ENCODE measurements at regions not wholly inside any gene's neighbourhood (a gene's known extent, or its start where the extent isn't known, plus 50 kb on each side); places are given as distances from the start of the nearest gene placed in this dataset.
A peak's percentile ranks its signal among the peaks of the same experiment; 100 is the strongest.

GRCh38 chr2:3108105-3108504 is 269.5 kb downstream of the EIPR1 start:
- no peak overlapping the region for H3K27ac ChIP-seq (ENCODE audit: low read depth, low read length)
- DNase-seq (ENCODE audit: low read depth in 1 of 2, low spot score in 2 of 2): peak in 1 of 2 experiments; percentile 39
- WGBS, 2 experiments (ENCODE audit: extremely low coverage in 1 of 2, insufficient coverage in 1 of 2, insufficient read length in 1 of 2, insufficient replicate concordance in 2 of 2, low coverage in 1 of 2, low lambda C conversion rate in 2 of 2, missing lambda C conversion rate in 1 of 2): 94% methylated on average over 7 of the region's 14 CpGs; no CpG with 5 or more reads in 1 of the 2 experiments
- ChIA-PET POLR2A (ENCODE audit: partially characterized antibody) (no interaction called here), CTCF (ENCODE audit: partially characterized antibody) (interaction anchor here (1.5 kb wide), 1 partner anchor 8 kb away, joined by 4 read pairs; no protein-coding TSS in a partner anchor)
- H3K56ac ChIP-seq (replicated peaks; ENCODE audit: insufficient read length, low read depth, low read length): no peak overlapping the region
- no peak overlapping the region for H3K4me3 ChIP-seq (ENCODE audit: extremely low read depth in 1 of 4, insufficient read depth in 2 of 4, low read depth in 3 of 4, low read length in 4 of 4)
- no peaks in the 10 kb centered on the region for H3K79me1 ChIP-seq (ENCODE audit: low read depth, low read length)
- H3K14ac ChIP-seq (ENCODE audit: insufficient read length): no peak overlapping the region
- H3K4me2 ChIP-seq (ENCODE audit: insufficient read depth in 1 of 2, low read depth in 2 of 2, low read length in 2 of 2): no peak overlapping the region
- no peak overlapping the region for H2BK15ac ChIP-seq (ENCODE audit: low read length)
- no peak overlapping the region for H3K9ac ChIP-seq (replicated peaks in 1 of 4; ENCODE audit: extremely low read depth in 1 of 4, low read depth in 3 of 4, low read length in 3 of 4)
- H4K8ac ChIP-seq (ENCODE audit: extremely low read depth, insufficient read depth, low read length): no peak overlapping the region
- H2BK20ac ChIP-seq (ENCODE audit: low read length): no peak overlapping the region
- H4K20me1 ChIP-seq (replicated peaks in 1 of 2; ENCODE audit: control insufficient read depth in 1 of 2, insufficient read depth in 2 of 2, low read length in 2 of 2): peaks cover 0 to 9% of the 10 kb centered on the region in 2 experiments
- no peak for FAIRE-seq
- H3K27me3 ChIP-seq (replicated peaks in 1 of 4; ENCODE audit: control insufficient read depth in 3 of 4, extremely low read depth in 1 of 4, insufficient read depth in 3 of 4, low read length in 3 of 4): no peaks in the 10 kb centered on the region
- peaks cover 0 to 6% (median 0%) of the 10 kb centered on the region in 4 experiments; a peak in 1 of 8 replicates for H3K36me3 ChIP-seq (ENCODE audit: control insufficient read depth in 2 of 4, insufficient read depth in 4 of 4, low read length in 3 of 4)
- H3K4me1 ChIP-seq (replicated peaks in 1 of 4; ENCODE audit: control insufficient read depth in 3 of 4, insufficient read depth in 4 of 4, low read length in 3 of 4): peaks cover 0 to 5% (median 2%) of the 10 kb centered on the region in 4 experiments; a peak in 1 of 7 replicates
- no peak overlapping the region for H2BK12ac ChIP-seq (ENCODE audit: low read depth, low read length)
- H2BK5ac ChIP-seq (ENCODE audit: low read depth, low read length): no peak overlapping the region
- H3K79me2 ChIP-seq (ENCODE audit: control insufficient read depth in 1 of 2, insufficient read depth in 2 of 2, low read length in 2 of 2): peaks cover 0 to 9% of the 10 kb centered on the region in 2 experiments; a peak in 2 of 4 replicates
- H3K9me3 ChIP-seq (ENCODE audit: insufficient read depth in 2 of 2, low read depth in 1 of 2, low read length in 1 of 2): peaks cover 0 to 9% of the 10 kb centered on the region in 2 experiments; a peak in 2 of 4 replicates
- no peak overlapping the region for H4K5ac ChIP-seq (ENCODE audit: insufficient read length, low read depth, low read length)
- no peak overlapping the region for H3K4ac ChIP-seq (replicated peaks; ENCODE audit: insufficient read length, low read depth, low read length)
- H3K18ac ChIP-seq (ENCODE audit: extremely low read depth, low read length): no peak overlapping the region
- H4K91ac ChIP-seq (replicated peaks; ENCODE audit: insufficient read length, low read length): no peak overlapping the region
- no peak for TF ChIP-seq ATF2 (IDR thresholded peaks at IDR 0.05; ENCODE audit: low read length)
- TF ChIP-seq CTBP2 (IDR thresholded peaks at IDR 0.05; ENCODE audit: borderline replicate concordance, insufficient read depth, insufficient read length, low read length): no peak
- TF ChIP-seq EZH2 (IDR thresholded peaks at IDR 0.05; ENCODE audit: low read depth, low read length, severe bottlenecking): no peak
- TF ChIP-seq SRF (IDR thresholded peaks at IDR 0.05; ENCODE audit: low read depth, low read length): no peak
- no peak for TF ChIP-seq SIRT6 (IDR thresholded peaks at IDR 0.05; ENCODE audit: low read length)
- TF ChIP-seq CBX8 (IDR thresholded peaks at IDR 0.05; ENCODE audit: borderline replicate concordance, low read depth, low read length): no peak
- no peak overlapping the region for H3K23ac ChIP-seq (ENCODE audit: insufficient read length)
- no peak overlapping the region for H2BK120ac ChIP-seq (replicated peaks; ENCODE audit: low read depth, low read length)
- no peak overlapping the region for H2AK5ac ChIP-seq (ENCODE audit: low read depth, low read length)
- no peak overlapping the region for H2AFZ ChIP-seq (ENCODE audit: low read length)
- H3K23me2 ChIP-seq (ENCODE audit: low read depth, low read length): no peaks in the 10 kb centered on the region; the same call in 1 of the 2 replicates

Data from H1 (cell line).